HG02981 (cell line): ENCODE measurements at regions not wholly inside any gene's neighbourhood (a gene's known extent, or its start where the extent isn't known, plus 50 kb on each side); places are given as distances from the start of the nearest gene placed in this dataset.
A peak's percentile ranks its signal among the peaks of the same experiment; 100 is the strongest.
"Not testable (repeated sequence)": the region's sequence is repeated elsewhere in the genome, so short reads cannot be mapped to it uniquely, and the experiment has no call there.

Experiments
- ATAC-seq: cut with Tn5 transposase; IDR thresholded peaks from one replicate; pipeline ENCODE4 v1.9.1; 2021; ENCODE audit warnings: mild to moderate bottlenecking, moderate library complexity; ENCODE audit not compliant: unreplicated experiment

DNA sequence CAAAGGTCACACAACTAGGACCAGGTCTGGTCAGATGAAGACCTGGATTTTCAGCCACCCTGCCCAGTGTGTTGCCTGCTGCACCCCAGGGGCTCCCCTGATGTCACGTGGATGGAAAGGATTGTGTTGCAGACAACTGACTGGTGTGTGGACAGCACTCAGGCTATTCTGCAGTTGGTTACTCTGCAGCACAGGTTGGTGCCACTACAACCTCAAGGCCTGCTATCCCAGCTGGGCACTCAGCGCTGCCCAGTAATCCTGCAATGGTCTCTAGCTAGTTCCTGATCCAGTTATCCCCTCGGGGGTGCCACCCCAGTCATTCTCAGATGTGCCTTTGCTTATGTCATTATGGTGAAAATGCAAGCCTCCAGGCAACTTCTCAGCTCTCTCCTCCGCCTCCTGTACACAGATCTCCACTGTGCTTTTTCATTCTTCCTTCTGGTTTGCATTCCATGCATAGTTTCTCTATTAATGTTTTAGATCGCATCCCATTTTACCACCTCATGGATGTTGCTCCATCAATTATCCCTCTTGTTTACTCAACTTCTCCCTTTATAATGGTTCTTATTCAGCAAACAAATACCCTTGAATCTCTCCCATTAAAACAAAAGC, 503.2 kb upstream of the CAMK1G start:
- ATAC-seq: no peak

DNA sequence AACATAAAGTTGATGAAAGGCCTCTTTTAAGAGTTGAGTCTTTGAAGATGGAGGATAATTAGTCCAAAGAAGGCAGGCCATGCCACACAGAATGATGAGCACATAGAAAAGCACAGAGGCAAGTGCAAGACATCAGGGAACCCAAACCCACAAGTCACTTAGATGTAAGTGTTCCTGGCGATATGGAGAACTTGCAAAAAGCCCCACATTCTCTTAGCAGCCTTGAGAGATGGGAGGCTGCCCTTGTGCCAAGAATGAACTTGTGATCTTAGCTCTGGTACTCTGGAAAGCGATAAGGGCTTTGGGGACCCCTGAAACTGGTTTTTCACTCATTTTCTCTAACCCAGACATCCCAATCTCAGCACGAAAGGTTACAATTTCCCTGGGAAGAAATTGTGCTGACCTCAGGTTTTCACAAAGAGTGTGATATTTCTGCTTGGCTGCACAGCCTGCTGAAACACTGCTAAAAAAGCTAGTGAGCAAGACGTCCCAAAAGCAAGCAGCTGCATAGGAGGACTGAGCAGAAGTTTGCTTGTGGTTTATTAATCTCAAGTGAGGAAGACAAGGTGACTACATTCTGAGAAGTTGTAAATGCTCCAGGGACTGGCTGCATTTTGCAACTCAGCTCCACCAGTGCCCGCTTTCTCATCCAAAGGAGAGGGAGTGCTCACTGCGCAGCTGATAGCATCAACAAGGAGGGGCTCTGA, 496.9 kb upstream of the CAMK1G start:
- peak; percentile 91 for ATAC-seq

DNA sequence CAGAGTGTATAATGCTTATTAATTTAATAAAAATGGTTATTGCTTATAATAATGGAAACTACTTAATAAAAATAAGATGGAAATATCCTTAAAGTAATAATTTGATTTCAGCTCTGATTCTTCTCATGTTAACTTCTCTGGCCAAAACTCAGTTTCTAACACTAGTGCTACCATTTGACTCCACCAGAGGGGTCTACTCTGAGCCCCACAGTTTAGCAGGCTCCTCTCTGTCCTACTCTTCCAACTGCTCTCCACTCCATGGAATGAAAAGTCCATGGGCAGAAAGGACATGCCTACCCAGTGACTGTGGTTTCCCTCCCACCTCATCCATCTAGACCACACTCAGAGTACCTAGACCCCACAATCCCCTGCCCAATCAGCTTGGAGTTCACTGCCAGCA, 489.1 kb upstream of the CAMK1G start:
- ATAC-seq: no peak

DNA sequence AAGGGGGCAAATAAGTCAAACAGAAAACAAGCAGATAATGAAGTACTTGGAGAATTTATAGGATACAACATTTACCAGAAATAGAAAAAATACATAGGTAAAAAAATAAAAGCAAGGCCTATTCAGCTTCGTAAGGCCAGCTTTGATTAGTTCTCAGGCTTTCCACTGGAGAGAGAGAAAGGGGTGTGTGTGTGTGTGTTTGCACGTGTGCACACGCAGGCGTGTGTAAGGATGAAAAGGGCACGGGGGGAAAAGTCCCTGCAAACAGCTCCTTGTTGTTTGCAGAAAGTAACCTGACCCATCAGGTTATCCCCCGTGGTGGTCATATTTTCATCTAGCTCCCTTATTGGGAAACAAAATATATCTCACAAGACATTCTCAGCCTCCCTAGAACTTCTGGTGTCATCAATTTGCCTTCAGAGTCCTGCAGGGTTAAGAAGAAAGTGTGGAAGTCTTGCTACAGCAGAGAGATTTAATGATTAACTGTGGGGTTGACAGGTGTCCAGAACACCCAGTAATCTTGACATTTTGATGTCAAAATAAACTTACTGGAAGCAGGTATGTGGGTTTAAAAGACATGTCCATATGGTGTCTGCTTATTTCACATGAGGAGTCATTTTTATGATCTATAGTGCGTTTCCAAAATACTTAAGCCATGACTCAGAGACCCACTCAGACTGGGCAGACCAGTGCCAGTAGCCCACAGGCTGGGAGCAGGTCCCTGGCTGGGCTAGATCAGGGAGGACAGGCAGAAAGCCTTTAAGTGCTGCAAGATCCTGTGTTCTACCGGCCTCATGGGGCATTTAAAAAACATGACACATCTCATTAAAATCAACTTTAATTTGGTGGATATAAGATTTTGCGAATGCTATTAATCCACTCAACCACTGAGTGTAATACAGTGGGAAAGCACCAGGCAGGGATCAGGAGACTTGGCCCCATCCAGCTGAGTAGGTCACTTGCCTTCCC, 487.6 kb upstream of the CAMK1G start:
- ATAC-seq: peak; percentile 56

DNA sequence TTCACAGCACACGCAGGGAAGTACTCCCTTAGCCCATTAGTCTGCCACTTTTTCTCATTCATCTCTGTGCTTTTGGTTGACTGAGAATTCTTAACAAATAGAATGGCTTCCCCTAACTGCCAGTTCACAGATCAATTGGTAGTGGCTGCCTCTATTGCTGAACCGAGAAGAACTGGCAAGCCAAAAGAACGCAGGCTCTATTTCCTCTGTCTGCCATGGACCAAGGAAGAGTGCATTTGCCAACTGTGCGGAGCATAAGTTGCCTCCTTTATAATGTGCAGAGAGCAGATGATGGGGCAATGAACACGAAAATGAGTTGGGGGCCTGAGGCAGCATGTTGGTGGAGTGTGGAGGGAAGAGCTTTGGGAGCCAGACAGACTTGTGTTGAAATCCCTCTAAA, 483.1 kb upstream of the CAMK1G start:
- ATAC-seq: no peak

DNA sequence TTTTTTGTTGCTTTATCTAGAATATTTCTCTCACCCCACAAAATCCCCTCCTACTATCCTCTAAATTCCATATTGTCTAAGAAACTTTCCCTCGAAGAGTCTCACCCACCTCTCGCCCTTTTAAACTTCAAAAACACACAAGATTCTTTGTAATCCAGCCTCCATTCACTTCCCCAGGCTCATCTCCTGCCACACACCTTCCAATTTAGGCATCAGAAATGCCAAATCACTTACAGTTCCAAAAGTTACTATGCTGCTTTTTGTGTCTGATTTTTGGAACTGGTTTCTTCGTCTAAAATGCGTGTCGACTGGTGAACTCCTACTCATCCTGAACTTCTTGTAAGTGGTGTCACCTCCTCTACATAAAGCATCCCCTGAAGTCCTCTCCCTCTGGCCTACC, 482.4 kb upstream of the CAMK1G start:
- ATAC-seq: no peak

DNA sequence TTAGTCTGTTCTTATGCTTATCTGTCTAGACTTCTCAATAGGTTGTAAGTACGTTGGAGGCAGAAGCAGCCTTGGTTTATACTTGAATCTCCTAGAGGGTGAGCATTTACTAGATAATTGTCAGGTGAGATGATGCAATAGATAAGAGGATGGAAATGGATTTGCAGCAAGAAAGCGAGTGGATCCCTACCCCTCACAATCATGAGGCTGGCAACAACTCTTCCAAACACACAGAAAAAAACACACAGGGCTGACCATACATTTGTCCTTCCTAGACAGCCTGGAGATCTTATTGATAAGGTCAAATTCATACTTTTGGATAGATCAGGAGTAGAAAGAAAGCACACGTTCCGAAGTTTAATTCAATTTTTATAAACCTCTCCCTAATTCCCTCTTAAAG, 481.4 kb upstream of the CAMK1G start:
- ATAC-seq: no peak

DNA sequence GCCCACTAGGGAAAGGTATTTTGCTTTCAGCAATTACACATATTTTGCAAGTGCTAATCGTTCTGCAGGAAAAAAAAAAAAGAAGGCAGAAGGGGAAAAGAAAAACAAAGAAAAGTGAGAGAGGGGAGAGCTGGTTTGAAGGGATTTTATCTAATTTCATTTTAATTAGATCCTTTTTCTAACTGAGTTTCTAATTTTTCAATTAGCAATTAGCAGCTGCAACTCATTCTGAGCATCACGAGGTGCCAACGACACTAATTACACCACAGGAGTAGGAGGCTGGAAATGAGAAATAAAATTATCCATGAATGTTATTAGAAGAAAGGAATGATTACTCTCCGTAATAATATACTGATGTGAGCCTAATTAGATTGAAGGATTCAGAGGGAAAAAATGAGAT, 481.0 kb upstream of the CAMK1G start:
- no peak for ATAC-seq

DNA sequence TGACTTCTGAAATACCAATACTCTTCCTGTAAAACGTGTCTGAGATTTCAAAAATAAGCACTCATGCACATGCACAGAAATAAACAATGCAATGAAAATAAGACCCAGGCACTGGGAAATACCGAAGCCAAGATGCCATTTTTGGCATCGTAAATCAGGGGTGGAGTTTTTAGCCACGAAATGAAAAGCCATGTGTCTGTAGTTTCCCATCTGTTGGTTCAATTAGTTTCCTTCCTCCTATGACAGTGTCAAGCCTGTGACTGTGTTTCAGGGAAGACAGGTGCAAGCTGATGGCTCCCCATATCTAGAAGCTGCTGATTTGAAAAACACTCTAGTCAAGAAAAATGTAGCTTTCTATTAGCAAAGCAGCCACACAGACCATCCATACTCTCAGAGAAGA, 480.4 kb upstream of the CAMK1G start:
- peak; percentile 43 for ATAC-seq

DNA sequence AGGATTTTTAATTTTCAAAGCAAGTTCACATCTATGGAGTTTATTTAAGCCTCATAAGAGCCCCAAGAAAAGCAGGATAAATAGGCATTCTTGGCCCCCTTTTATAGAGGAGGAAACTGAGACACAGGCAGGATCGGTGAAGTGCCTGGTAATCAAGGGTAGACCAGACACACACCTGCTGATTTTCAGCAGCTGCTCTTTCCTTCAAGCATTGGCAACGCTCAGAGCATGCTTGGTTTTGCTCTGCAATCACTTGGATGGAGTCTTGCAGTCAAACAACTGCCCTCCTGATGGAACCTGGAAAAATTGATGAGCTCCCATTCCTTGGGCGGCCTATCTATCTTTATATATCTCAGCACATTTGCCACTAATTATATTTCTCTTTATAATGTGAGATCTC, 478.9 kb upstream of the CAMK1G start:
- no peak for ATAC-seq

DNA sequence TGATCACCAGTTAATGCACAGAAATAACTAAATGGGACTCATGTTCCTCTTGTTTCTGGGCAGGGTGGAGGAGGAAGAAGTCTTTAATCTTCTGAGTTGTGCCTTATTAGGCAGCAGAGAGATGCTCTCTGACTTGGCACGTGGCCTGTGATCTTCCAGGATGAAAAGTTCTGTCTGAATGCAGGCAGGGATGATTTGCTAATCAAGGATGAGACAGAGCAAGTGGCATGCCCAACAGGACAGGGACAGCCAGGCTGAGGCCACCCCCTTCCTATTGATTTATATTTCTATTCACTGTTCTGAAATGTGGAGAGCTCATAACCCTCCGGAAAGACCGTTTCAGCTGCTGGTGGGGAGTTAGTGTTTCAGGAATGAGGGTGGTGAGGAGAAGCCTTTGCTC, 477.8 kb upstream of the CAMK1G start:
- ATAC-seq: no peak

DNA sequence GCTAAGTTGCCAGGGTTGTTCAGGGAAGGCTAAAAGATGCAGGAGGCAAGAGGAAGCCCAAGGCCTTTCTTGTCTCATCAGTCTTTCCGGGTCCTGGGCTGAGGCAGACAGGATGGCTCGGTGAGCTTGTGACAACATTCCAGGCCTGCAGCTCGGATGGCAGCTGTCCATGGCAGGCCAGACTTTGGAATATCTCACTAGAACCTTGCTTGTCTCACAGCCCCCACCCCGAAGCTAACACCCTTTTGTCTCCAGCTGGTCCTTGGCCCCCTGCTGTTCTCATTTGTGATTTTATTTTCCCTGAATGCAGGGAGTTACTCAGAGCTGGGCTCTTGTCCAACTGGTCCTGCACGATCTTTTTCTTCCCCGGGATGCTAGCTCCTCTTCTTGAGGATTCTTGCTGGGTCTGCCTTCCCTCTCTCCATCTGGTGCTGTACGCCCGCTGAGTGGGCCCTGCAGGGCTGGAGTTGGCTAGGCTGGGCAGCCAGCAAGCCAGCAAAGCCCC, 477.2 kb upstream of the CAMK1G start:
- ATAC-seq: no peak

DNA sequence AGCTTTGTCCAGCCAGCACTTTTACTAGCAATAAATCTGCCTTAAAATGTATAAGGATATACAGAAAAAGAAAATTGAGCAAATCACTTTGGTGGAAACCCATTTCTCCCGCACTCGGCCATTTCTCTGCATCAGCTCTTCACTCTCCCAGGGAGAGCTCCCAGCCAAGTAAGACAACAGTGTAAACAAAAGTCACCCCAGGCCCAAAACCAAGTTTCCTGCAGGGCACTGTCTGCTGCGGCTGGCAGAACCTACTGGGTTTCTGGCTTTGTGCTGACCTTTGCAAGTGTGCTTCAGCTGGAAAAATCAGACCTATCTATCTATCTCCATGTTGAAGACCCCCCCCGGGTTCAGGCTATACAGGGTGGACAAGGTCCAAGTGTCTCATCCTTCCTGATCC, 476.7 kb upstream of the CAMK1G start:
- no peak for ATAC-seq

DNA sequence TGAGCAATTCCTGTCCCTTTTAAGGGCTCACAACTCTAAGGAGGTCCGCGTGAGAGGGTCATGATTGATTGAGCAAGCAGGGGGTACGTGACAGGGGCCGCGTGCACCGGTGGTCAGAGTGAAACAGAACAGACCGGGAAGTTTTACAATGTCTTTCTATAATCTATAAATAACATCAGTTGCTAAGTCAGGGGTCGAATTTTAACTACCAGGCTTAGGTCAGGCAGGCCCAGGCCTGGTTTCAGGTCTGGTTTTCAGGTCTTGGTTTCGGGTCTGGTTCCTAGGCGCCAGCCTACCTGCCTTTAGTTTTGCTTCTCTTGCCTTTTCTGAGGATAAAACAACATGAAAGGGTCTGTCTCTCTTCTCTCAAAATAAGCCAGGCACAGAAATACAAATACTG, 476.0 kb upstream of the CAMK1G start:
- peak; percentile 54 for ATAC-seq

DNA sequence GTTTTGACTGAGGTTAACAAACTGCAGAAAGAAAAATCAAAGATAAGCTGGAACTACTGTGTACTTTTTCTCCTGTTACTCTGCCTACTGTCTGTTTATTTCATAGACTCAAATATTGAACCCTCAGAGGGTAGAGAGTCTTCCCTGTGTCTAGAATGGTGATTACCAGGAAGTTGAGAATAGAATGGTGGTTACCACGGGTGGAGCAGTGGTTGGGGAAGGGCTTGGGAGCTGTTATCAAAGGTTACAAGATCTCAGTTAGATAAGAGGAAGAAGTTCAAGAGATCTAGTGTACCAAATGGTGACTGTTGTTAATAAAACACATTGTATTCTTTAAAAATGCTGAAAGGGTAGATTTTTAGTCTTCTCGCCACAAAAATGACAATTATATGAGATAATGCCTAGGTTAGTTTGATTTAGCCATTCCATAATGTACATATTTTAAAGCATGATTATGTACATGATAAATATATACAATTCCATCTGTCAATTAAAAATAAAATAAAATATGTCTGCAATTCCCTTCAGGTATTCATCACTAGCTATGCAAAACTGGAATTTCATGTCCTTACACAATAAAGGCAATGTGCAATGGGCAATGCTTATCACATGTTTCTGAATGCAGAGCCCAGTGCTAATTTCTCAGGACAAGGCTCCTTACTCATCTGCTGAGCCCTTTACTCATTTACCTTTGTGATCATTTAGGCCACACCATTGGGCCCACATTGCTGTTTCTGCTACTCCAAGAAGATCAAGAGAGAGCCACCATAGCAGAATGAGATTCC, 474.3 kb upstream of the CAMK1G start:
- ATAC-seq: no peak

DNA sequence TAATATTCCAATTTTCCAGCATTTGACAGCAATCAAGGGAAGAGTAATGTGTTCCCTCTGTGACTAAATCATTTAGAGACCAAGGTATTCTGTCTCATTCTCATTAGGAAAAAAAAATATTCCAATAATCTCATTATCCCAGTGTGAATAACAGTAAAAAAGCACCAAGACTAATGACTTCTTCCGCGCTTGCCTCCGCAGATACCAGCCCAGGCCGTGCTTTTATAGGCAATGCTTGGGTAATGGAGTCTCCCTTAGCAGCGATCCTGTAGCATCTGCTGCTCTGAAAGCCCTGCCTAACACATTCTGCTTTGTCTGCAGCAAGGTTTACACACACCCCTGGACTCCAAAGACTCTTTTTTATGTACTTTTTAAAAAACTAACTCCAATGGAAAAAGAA, 470.0 kb upstream of the CAMK1G start:
- ATAC-seq: no peak

DNA sequence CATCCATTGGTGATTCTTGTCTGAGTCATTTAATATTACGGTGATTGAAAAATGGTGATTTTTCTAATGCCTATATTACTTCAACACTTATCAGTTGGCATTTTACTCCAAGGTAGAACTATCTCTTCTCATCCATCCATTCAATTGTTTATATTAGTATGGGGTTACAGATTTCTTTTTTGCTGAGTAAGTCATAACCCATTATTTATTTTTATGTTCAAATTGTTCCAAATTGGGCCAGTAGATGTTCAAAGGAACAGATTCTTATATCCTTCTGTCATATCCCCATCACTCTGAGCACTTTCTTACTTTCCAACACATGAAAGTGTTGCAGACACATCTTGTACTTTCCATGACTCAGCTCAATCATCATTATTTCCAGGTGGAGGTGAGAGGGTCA, 466.8 kb upstream of the CAMK1G start:
- no peak for ATAC-seq

DNA sequence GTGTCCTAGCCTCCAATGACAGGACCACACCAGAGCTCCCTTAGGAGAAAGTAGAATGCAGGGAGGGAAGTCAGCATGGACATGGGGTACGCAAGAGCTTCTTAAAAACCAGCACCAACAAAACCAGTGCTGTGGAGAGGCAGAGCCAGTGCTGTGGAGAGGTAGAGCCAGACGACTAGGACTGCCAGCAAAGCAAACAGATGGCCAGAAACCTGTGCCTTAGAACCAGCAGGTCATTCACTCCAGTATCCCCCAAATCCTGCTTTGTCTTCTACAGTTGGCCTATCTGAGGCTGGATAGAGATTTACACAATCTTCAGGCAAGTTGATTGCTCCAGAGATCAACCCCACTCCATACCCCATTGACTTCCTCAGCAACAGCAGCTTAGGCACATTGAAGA, 459.9 kb upstream of the CAMK1G start:
- no peak for ATAC-seq

DNA sequence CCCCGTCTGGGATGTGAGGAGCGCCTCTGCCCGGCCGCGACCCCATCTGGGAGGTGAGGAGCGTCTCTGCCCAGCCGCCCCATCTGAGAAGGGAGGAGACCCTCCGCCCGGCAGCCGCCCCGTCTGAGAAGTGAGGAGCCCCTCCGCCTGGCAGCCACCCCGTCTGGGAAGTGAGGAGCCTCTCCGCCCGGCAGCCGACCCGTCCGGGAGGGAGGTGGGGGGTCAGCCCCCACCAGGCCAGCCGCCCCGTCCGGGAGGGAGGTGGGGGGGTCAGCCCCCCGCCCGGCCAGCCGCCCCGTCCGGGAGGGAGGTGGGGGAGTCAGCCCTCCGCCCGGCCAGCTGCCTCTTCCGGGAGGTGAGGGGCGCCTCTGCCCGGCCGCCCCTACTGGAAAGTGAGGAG, 454.4 kb upstream of the CAMK1G start:
- not testable (repeated sequence) for ATAC-seq

DNA sequence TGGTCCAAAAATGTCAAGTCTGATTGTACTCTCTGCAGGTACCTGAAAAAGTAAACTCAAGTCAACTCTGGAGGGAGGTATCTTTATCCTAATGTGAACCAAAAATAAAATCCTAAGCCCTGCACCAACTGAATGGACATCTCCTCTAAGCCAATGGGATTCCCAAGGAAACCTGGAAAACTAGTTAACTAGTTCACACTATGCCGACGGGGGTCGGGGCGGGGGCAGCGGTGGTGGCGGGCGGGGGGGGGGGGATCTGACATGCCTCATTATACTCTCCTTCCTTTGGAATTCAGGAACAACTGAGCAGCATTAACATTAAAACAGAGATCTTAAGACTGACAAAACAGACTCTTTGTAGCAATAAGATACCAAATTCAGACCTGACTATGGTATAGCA, 452.6 kb upstream of the CAMK1G start:
- ATAC-seq: no peak
